Testis (tissue), 2 donors: ENCODE measurements at regions not wholly inside any gene's neighbourhood (a gene's known extent, or its start where the extent isn't known, plus 50 kb on each side); places are given as distances from the start of the nearest gene placed in this dataset.
"Not testable (repeated sequence)": the region's sequence is repeated elsewhere in the genome, so short reads cannot be mapped to it uniquely, and the experiment has no call there.

ENCODE experiments used
- DNase-seq: peaks from one replicate; pipeline ENCODE4 v3.0.0-alpha.2; 2019
- H3K27ac ChIP-seq, 2 donors: fragments of 200-600 bp; sonication (generic); one replicate each; pipeline ENCODE4 v1.5.1; 2019
- H3K27me3 ChIP-seq: fragments of 200-600 bp; sonication (generic); one replicate; pipeline ENCODE4 v1.5.1; 2019
- H3K36me3 ChIP-seq: fragments of 200-600 bp; sonication (generic); one replicate; pipeline ENCODE4 v1.5.1; 2017; ENCODE audit warnings: low read depth; ENCODE audit errors: missing control alignments
- H3K4me1 ChIP-seq: fragments of 200-600 bp; sonication (generic); one replicate; pipeline ENCODE4 v1.5.1; 2019
- H3K4me3 ChIP-seq, 2 donors: fragments of 200-600 bp; sonication (generic); one replicate each; pipeline ENCODE4 v1.5.1; 2017 to 2019
- H3K9me3 ChIP-seq: fragments of 200-600 bp; sonication (generic); one replicate; pipeline ENCODE4 v1.5.1; 2017
- POLR2A ChIP-seq: fragments of 450-650 bp; IDR thresholded peaks from one replicate; pipeline ENCODE4 v1.6.1; 2017; ENCODE audit warnings: antibody characterized with exemption, mild to moderate bottlenecking, moderate library complexity
- WGBS, 2 donors: methylation state at CpG; one replicate each; pipeline ENCODE4 v1.1.5; 2018; 5-methylcytosine and 5-hydroxymethylcytosine counted together
- intact Hi-C: fragments of 100-400 bp; cut with DNase I; formaldehyde crosslinking; loops from one replicate; pipeline ENCODE4 v1.15.1; 2023; ENCODE audit warnings: low total_unique reads
- small RNA-seq, 2 donors: library from RNA; depleted of rRNA; stranded (forward); fragments of <200 nt; gene quantifications; one replicate each; pipeline ENCODE3, GENCODE V24; 2016
- TF ChIP-seq, protein P1 (sequence below), 3 experiments: fragments of 450-650 bp in 2 of 3; fragments of 200-600 bp in 1 of 3; sonication (generic) in 1 of 3; IDR thresholded peaks; one replicate each; pipeline ENCODE4 v1.5.1; 2016 to 2019; ENCODE audit warnings: antibody characterized with exemption in 3 of 3, mild to moderate bottlenecking in 2 of 3, moderate library complexity in 1 of 3

DNA sequence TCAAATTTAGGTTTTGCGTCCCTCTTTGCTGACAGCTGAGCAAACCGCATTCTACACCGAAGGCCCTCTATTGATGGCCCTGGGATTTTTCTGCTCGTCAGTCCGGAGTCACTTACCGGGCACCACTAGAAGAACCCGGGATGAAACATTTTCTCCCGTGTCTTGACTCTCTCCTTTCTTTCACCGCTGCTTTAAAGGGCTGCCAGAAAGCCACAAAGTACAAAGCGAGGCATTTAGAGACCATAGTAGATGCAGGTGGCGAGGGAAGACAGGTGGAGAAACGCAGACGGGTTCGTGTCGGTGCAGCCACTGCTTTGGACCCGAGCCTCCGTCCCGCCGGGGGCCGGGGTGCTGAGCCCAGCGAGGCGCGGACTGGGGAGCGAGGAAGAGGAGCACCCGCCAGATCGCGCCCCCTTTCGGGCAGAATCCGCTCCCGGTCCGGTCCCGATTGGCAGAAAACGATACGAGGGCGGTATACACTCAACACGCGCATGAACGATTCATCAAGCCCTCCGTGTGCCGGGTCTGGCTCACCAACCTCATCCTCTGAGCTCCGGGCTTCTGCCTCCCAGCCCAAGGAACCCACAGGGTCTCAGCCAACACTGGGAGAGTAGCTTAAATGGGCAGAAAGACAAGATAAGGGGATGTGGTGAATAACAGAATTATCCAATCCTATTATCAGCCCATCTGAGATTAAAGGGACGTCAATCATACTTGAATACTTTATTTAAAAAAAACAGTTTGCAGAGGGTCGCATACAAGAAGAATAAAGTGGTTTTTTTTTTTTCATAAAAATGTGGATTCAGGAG is 84.9 kb downstream of the TRIM27 start:
- WGBS, 2 donors = 0% methylated on average over 17 to 42 of the region's 43 CpGs
- intact Hi-C loops = no loop called here
- H3K4me1 ChIP-seq = no peaks in the 10 kb centered on the region
- peak; percentile 89 for DNase-seq
- no peaks in the 10 kb centered on the region for H3K9me3 ChIP-seq
- H3K27ac ChIP-seq = peak overlapping the region; percentile 75 to 82
- H3K36me3 ChIP-seq = no peaks in the 10 kb centered on the region
- no peak for TF ChIP-seq POLR2A
- TF ChIP-seq, protein P1, sequence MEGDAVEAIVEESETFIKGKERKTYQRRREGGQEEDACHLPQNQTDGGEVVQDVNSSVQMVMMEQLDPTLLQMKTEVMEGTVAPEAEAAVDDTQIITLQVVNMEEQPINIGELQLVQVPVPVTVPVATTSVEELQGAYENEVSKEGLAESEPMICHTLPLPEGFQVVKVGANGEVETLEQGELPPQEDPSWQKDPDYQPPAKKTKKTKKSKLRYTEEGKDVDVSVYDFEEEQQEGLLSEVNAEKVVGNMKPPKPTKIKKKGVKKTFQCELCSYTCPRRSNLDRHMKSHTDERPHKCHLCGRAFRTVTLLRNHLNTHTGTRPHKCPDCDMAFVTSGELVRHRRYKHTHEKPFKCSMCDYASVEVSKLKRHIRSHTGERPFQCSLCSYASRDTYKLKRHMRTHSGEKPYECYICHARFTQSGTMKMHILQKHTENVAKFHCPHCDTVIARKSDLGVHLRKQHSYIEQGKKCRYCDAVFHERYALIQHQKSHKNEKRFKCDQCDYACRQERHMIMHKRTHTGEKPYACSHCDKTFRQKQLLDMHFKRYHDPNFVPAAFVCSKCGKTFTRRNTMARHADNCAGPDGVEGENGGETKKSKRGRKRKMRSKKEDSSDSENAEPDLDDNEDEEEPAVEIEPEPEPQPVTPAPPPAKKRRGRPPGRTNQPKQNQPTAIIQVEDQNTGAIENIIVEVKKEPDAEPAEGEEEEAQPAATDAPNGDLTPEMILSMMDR (IDR thresholded peaks at IDR 0.05) = peak in 2 of 3 experiments; percentile 42 to 53
- H3K4me3 ChIP-seq = peak overlapping the region; percentile 51 to 77
- no peaks in the 10 kb centered on the region for H3K27me3 ChIP-seq

DNA sequence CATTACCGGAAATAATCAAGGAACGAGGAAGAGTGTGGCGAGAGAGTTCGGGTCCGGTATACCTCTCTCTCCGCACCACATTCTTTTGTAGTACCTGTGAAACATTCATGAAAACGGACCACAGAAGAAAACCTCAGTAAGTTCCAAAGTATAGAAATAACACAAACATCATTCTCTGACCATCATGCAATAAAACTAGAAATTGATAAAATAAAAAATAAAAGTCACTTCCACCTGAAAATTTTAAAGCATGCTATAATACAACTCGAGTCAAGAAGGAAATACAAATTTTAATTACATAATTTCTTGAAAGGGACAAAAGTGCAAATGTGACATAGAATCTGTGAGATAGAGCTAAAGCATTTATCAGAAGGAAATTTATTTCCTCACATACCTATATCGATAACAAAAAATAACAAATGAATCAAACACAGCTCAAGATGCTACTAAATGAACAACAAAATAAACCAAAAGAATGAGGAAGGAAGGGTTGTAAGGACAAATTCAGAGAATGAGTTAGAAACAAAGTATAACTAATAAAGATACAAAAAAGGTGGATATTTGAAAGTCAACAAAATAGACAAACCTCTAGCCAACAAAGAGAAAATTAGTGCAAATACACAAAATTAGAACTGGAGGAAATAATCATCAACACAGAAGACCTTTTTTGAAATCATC is 84.2 kb downstream of the TRIM27 start:
- H3K27ac ChIP-seq = no peak overlapping the region
- 7 to 8% methylated on average over 9 of the region's 9 CpGs for WGBS, 2 donors
- TF ChIP-seq, protein P1 (IDR thresholded peaks at IDR 0.05) = no peak
- TF ChIP-seq POLR2A = no peak

DNA sequence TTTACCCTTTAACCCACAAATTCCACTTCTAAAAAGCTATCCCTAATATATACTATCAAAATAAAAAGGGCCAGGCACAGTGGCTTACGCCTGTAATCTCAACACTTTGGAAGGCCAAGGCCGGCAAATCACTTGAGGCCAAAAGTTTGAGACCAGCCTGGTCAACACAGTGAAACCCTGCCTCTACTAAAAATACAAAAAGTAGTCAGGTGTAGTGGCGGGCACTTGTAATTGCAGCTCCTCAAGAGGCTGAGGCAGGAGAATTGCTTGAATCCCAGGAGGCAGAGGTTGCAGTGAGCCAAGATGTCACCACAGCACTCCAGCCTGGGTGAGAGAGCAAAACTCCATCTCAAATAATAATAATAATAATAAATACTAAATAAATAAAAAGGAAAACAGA is 82.5 kb downstream of the TRIM27 start:
- no peak for DNase-seq
- no peak overlapping the region for H3K4me3 ChIP-seq
- no peaks in the 10 kb centered on the region for H3K36me3 ChIP-seq
- 66 to 69% methylated on average over 3 of the region's 3 CpGs for WGBS, 2 donors
- no peaks in the 10 kb centered on the region for H3K27me3 ChIP-seq
- no peaks in the 10 kb centered on the region for H3K4me1 ChIP-seq
- H3K9me3 ChIP-seq = no peaks in the 10 kb centered on the region
- no peak for TF ChIP-seq POLR2A
- TF ChIP-seq, protein P1 (IDR thresholded peaks at IDR 0.05) = no peak
- intact Hi-C loops = no loop called here
- no peak overlapping the region for H3K27ac ChIP-seq

More for the DNA sequence above, 84.2 kb downstream of the TRIM27 start:
- peak overlapping the region; percentile 51 to 77 for H3K4me3 ChIP-seq
- intact Hi-C loops = no loop called here
- H3K36me3 ChIP-seq = no peaks in the 10 kb centered on the region
- DNase-seq = no peak
- H3K27me3 ChIP-seq = no peaks in the 10 kb centered on the region
- no peaks in the 10 kb centered on the region for H3K9me3 ChIP-seq
- no peaks in the 10 kb centered on the region for H3K4me1 ChIP-seq

DNA sequence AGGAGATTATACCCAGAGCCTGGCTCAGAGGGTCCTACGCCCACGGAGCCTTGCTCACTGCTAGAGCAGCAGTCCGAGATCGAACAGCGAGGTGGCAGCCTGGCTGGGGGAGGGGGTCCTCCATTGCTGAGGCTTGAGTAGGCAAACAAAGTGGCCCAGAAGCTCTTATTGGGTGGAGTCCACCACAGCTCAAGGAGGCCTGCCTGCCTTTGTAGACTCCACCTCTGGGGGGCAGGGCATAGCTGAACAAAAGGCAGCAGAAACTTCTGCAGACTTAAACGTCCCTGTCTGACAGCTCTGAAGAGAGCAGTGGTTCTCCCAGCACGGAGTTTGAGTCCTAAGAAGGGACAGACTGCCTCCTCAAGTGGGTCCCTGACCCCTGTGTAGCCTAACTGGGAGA is 75.0 kb downstream of the TRIM27 start:
- DNase-seq, H3K4me3 ChIP-seq, H3K27me3 ChIP-seq, intact Hi-C loops, H3K36me3 ChIP-seq, H3K4me1 ChIP-seq, H3K27ac ChIP-seq, H3K9me3 ChIP-seq: not testable (repeated sequence)
- WGBS, 2 donors = 71 to 77% methylated on average over 7 of the region's 7 CpGs

Small RNA genes lying in the stretch of these regions (small RNA-seq; reads per million reads assigned to genes)
- gene AL121932.1 = 0 reads per million in 2 donors
